ENCODE measurements at regions not wholly inside any gene's neighbourhood (a gene's known extent, or its start where the extent isn't known, plus 50 kb on each side); places are given as distances from the start of the nearest gene placed in this dataset.

DNA sequence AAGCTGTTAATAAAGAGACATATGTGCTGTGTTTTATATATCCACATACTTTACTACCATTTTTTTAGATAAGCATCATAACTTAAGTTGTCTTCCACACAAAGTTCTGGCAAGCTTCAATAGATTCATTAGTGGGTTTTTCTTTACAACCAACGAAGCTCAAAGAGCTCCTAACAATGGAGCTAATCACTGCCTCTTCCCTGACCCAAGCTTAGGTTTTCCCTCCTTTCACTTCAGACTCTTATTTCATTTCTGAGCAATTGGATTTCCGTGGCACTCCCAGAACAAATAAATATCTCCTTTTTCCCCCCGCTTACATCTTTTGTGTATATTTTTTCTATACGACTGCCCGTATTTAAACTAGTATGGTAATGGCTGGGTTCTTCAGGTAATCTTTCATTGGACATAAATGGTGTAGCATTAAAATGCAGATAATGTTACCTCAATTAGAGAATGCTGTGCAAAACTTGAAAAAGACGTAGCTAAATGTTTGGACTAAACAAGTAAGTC, 275.5 kb upstream of the TMEM161B start:
- no peak for DNase-seq (ENCODE audit: low spot score)

- DNase-seq (ENCODE audit: low spot score): no peak
These were observed 274.1 kb upstream of the TMEM161B start for GRCh38 chr5:88542786-88543185.

GRCh38 chr5:88540471-88541115, 271.9 kb upstream of the TMEM161B start:
- no peak for DNase-seq (ENCODE audit: low spot score)

DNA sequence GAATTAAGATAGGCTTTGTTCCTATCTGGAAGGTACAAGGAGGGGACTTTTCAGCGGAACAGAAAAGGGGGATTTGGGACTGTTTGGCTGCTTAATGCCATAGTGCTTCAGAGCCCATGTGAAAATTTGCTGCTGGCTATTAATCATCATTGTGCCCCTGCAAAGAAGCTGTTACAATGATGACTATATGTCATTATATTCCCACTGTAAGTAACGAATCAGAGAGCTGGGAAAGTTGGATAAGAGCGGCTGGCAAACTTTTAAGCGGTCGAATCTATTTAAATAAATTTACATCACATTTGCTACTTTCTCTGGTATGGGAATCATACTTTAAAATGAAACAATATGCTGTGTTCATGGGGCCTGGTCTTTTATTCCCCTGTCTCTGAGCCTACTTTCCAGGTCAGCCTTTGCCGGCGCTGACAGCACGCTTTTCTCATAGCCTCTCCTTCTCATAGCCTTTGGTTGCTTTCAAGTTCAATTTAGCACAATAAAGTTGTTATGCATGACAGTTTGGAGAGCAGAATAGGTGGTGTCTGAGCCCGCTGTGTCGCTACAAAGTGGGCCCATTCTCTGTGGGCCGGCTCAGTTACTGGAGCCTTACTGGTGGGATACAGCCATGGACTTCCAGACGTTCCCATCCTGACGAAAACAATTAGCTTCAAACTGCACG, 271.2 kb upstream of the TMEM161B start:
- no peak for DNase-seq (ENCODE audit: low spot score)

DNA sequence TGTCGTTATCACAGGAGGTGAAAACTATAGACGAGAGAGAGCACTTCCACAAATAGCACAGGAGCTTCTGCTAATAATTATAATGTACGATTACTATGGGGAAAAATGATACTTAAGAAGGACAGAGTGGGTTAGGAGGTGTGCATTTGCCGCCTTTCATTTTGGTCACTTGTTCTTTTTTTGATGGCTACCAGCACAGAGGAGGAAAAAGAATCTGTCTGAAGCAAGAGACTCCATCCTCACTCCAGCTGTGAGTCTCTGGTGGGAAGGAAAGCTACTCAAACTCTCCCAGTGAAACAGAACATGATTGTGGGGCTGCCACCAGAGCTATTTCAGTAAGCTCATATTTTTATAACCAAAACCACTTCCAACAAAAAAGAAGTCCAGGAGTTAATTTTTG, 270.4 kb upstream of the TMEM161B start:
- no peak for DNase-seq (ENCODE audit: low spot score)

DNA sequence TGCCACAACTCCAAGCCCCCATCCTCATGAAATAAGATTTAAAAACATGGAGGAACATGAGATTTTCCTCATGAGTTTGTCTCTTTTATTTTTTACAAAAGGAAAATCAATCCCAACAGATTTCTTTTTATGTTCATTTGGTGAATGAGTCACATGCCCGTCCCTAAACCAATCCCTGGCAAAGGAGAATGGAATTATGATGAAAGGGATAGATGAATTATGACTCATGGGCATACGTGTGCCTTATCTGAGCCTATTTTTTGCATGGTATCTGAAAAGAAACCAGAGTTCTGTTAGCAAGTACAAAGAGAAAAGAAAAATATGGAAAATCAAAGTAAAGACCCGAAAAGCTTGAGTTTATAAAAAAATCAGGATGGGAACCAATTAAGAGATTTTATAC, 267.5 kb upstream of the TMEM161B start:
- no peak for DNase-seq (ENCODE audit: low spot score)

DNA sequence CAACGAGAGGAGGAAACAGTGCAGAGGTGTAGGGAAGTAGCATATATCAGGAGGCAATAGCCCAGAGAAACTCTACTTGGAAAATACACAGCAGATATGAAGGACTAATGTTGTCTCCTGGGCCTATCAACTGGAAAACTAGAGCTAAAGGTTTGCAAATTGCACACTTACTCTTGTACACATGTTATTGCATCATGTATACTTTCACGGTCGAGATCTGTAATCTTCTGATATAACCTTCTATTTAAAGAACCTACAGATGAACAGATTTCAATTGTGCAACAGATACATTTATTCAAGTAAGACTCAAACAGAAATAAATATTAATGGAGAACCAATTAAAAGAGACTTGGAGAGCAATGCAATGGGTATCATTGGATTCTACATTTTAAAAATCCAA, 256.3 kb upstream of the TMEM161B start:
- no peak for DNase-seq (ENCODE audit: low spot score)

GRCh38 chr5:88519066-88519465, 250.4 kb upstream of the TMEM161B start:
- no peak for DNase-seq (ENCODE audit: low spot score)

- DNase-seq (ENCODE audit: low spot score): no peak
These were observed 249.7 kb upstream of the TMEM161B start for GRCh38 chr5:88518131-88519016.

GRCh38 chr5:88515881-88516819, 247.5 kb upstream of the TMEM161B start:
- no peak for DNase-seq (ENCODE audit: low spot score)

- DNase-seq (ENCODE audit: low spot score): no peak
These were observed 246.4 kb upstream of the TMEM161B start for GRCh38 chr5:88515068-88515467.

DNA sequence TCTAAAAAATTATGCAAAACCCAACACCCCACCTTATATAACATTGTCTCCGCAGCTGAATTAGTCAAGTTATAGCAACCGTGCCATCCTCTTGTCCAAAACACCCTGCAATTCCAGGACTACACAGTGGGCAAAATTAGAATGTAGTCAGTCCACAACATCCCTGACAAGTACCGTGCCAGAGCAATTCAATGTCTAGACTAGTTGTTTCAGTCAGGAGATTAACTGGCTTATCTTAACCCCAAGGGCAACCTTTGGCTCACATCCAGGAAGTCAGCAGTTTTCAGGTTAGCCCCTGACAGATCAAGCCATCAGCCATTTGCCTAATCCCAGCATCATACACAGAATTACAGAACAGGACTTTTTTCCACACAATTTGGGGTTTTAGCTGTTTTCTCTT, 240.8 kb upstream of the TMEM161B start:
- DNase-seq (ENCODE audit: low spot score): no peak

DNA sequence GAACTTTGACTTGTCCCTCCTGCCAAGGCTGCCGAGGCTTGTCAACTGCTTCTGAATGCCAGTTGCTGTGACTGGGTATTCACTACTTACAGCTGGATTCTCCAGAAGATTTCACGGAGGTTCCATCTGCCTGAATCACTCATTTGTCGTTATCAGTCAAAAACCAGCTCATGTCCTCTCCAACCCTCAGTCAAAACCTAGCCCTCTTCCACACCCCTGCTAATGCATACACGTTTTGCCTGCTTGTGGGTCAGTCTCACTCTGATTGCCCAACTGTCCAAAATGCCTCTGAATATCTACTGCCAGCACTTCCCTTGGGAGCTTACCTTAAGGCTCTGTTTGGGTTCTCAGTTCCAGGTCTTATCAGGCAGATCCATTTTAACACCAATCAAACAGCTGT, 238.6 kb upstream of the TMEM161B start:
- no peak for DNase-seq (ENCODE audit: low spot score)

DNA sequence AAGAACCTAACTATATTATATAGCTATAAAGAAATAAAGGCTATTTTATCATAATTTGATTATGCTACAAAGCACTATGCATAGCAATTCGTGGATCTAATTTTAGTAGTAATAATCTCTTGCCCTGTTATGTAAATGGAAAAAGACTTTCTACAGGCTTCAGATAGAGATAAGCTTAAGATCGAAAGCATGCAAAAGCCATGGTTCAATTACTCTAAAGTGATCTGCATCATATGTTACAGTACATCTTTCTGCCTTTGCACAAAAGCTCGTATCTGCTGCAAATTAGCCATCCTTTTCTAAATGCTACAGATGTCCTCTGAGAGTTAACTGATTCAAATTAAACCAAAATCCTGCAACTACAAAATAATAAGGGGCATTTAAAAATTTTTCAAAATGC, 234.8 kb upstream of the TMEM161B start:
- no peak for DNase-seq (ENCODE audit: low spot score)

GRCh38 chr5:88503041-88503345, 234.3 kb upstream of the TMEM161B start:
- DNase-seq (ENCODE audit: low spot score): no peak

DNA sequence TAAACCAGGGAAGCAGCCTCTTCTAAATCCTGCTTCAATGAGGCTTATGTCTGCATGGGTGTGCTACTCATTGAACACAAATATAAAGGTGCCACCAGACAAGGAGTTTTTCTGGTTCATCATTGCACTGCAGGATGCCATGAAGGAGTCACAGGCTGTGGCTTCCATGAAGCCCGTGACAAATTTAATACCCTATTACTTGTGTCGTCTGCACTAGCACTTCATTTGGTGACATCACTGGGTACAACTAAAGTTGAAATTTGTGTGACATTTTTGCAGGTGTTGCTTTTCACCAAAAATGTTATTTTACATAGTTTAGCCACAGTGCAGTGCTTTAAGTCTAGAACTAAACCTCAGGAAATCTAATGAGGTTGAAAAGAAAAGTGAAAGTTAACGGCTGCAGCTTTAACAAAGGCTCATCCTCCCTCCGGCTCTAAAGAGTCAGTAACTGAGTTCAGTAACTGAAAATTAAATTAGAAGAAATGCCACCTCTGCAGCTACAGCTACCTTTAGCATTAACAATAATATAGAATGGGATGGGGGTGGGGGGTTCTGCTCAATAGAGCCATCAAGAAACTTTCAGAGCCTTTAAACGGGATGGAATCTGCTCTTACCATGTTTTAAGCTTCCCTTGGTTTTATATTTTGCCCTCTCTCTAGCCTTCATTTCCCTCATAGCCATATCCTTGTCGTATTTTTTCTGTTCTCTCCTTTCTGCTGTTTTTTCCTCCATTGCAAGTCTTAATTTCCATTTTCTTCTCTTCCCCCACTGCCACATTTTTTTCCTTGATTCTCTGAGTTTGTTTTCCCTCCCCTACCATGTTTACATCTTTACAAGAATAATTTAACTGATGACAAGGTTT, 233.8 kb upstream of the TMEM161B start:
- no peak for DNase-seq (ENCODE audit: low spot score)

DNA sequence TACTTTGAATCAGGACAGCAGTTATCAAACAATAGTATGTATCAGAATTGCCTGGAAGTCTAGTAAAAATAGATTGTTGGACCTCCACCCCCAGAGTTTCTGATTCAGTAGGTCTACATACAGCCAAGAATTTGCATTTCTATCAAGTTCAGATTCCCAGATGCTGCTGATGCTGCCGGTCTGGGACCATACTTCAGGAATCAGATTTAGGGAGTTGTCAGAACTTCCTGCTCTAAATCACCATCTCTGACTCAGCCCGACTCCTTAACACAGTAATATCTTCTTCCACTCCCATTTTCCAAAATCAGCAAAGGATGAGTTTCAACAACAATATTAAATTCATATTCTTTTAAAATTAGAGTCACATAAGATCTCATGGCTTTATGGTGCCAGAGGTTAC, 227.2 kb upstream of the TMEM161B start:
- no peak for DNase-seq (ENCODE audit: low spot score)

DNA sequence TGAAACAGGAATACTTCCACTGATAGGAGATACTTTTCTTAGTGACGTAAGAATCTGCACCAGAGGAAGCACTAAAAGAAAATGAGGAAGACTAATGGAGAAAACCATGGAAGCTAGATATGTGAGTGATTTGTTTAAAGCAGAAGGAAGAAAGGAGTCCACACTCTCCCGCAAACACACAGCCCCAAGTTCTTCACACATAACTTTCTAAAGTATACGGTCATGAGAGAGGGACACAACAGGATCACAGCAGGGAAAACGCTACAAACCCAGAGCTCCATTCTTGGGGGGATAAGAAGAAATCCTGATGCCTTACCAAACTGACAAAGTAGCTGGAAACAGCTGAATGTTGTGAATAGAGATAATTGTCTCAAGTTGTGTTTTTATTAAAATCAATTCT, 222.2 kb upstream of the TMEM161B start:
- DNase-seq (ENCODE audit: low spot score): no peak

DNA sequence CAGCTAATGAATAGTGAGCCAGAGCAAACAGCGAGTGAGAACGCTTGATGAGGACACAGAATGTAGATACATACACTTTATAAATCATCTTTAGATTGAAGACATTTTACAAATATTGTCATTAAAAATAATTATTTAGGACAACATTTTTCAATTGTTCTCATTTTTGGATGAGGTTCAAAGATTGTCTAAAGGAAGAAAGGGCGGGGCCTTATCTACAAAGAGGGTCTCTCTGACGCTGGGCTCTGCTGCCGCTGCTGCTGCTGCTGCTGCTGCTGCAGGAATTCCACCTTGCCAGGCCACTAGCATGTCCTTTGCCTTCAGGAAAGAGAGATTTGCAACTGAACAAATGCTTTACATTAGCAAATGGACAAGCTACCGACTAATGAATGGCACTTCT, 220.7 kb upstream of the TMEM161B start:
- no peak for DNase-seq (ENCODE audit: low spot score)

GRCh38 chr5:88488561-88488960, 219.9 kb upstream of the TMEM161B start:
- no peak for DNase-seq (ENCODE audit: low spot score)

DNA sequence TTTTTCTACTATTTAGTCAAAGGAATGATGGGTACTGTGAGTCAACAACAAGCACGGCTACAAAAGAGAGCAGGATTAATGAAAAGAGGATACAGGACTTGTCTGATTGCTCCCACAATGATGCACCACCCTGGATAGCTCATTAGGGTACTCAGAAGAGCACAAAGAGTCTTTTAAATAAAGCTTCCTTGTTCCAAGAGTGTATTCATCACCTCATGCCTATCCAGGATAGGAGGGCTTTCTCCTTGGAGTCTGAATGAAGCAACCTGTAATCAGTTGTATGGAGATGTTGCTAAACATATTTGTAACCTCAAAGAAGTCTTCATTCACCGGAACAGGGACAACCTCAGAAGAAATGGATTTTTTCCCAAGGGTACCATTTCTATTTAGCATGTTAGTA, 219.5 kb upstream of the TMEM161B start:
- DNase-seq (ENCODE audit: low spot score): no peak
